GM19328 (cell line): ENCODE measurements at regions not wholly inside any gene's neighbourhood (a gene's known extent, or its start where the extent isn't known, plus 50 kb on each side); places are given as distances from the start of the nearest gene placed in this dataset.

ENCODE experiments used
- ATAC-seq: cut with Tn5 transposase; IDR thresholded peaks from one replicate; pipeline ENCODE4 v1.9.1; 2021; ENCODE audit warnings: mild to moderate bottlenecking, moderate library complexity; ENCODE audit not compliant: unreplicated experiment

DNA sequence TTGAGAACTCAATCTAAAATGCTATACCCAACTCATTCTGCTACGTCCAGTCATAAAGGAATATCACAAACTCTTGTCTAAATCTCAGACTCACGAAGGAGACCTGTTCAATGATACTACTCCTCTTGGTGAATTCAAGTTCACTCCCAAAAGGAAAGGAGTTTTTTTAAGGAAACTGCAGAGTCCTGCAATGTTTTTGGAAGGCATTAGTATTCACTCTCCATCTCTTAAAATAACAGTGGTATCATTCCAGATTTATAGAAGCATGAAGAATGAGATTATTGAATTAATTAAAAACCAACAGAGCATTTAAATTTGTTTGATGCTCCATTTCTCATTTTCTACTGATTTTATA, 73.4 kb downstream of the FOXD1 start:
- no peak for ATAC-seq

DNA sequence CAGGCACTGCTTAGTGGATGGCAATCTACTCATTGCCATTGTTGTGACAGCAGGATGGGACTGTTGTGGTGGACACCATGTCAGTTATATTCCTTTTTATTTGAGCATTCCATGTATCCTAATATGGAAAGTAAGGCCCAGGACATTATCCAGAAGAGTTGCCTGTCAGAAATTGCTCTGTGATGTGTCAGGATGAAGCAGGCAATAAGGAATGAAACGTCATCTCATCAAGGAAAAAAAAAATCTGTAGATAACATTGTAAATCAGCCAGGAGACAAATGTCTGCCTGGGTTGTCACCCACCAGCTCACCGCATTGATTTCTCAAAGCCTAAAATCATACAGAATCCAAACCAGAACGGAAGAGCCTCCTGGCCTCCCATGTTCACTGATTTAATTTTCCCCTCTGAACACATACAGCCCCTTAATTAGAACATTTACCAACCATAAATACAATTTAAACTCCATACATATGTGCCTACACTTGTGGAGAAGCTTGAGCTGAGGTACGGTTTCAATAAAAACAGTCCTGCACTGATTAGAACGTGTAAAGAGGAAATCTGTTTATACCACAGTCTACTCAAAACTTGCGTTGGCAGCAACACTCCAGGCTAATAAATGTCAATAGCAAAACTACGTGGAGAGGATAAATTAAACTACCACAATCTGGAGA, 73.9 kb downstream of the FOXD1 start:
- ATAC-seq: no peak

- no peak for ATAC-seq
These were observed 74.6 kb downstream of the FOXD1 start for GRCh38 chr5:73373814-73374510.

DNA sequence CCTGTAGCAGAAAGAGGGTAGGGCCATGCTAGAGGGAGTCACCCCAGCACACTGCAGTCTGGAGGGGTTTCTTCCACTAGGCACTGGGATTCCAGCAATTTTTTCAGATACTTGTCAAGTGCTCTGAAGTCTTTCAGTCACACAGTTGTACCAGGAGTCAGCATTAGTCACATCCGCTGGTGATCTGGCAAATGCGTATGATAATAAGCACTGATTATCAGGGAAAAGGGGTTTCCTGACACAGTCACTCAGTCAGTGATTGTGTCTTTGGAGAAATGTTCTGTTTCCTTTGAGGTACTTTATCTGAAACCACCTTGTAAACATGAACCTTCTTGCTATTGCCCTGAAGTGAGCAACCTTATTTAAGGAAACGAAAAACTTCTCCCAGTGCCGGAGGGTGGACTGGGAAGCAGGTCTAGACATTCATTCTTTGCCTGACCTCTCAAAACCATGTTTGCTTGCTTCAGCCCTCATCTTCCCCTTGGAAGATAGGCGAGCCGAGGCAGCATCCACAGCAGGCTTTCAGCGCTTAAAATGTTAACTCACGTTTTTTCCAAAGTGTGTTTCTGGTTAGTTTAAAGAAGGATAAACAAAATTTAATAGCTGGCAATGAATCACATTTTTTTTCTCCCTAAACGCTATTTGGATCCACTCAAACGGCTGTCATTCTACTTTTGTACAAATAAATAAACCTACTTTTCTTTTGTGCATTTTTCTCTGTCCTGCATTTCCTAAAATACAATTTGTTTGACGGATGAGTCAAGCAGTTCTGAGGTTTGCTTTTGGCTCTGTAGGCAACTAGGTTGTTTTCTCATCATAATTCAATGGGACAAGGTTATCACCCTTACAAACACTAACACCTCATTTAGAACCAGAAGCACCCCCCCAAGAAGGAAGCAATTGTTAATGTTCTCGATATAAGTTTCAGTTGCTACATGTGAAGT, 77.7 kb downstream of the FOXD1 start:
- no peak for ATAC-seq

GRCh38 chr5:73370095-73370494, 78.5 kb downstream of the FOXD1 start:
- no peak for ATAC-seq

DNA sequence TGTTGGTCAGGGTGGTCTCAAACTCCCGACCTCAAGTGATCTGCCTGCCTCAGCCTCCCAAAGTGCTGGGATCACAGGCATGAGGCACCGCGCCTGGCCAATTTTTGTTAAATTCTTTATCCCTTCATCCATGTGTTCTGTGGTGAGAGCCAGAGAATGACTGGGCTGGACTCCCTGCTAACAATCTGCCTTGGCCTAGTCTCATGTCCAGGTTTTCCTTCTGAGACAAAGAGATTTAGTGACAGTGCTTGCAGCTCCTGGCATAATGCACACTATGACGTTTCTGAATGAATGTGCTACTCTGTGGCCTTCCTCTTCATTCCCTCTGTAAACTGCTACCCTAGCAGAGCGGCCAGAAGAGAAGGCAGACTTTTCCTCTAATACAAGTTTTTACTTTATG, 79.3 kb downstream of the FOXD1 start:
- no peak for ATAC-seq

DNA sequence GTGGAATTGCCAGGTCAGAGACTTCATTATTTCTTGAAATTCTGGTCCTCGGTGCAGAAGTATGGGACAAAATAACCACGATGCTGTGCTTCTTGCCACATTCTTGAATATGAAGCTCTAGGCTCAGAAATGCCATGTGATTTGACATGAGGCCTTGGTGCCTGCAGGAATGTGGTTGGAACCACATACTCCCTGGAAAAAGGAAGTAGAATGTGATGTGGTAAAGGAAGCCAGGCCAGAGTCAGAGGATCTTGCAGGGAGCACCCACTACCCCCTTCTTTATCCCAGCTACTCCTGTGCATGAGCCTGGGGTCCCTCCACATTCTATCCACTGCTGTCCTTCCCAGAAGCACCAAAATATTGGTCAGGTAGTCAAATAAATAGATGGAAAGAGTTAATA, 80.9 kb downstream of the FOXD1 start:
- no peak for ATAC-seq

DNA sequence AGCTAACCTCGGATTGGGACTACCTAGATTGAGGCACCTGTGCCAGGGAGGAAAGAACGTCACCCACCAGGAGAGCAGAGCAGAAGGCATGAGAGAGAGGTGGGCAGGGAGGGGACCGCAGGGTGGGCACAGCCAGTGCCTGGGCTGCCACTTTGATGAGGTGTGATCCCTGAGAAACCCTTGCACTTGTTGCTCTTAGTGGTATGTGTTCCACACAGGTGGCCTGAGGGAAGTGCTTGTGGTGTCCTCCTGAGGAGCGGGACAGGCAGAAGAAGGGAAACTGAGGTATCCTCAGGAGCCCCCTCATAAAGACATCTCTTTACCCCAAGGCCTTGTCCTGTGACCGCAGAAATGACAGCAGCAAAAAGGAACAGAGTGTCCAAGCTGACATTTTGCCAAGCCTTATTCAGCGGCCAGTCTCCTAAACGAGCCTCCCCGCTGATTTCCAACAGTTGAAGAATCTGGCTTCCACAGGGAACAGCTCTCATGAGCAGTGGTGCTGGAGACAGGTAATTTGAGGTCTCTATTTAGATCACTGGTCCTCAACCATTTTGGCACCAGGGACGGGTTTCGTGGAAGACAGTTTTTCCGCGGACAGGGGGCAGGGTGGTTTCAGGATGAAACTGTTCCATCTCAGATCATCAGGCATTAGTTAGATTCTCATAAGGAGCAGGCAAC, 82.4 kb downstream of the FOXD1 start:
- ATAC-seq: no peak

DNA sequence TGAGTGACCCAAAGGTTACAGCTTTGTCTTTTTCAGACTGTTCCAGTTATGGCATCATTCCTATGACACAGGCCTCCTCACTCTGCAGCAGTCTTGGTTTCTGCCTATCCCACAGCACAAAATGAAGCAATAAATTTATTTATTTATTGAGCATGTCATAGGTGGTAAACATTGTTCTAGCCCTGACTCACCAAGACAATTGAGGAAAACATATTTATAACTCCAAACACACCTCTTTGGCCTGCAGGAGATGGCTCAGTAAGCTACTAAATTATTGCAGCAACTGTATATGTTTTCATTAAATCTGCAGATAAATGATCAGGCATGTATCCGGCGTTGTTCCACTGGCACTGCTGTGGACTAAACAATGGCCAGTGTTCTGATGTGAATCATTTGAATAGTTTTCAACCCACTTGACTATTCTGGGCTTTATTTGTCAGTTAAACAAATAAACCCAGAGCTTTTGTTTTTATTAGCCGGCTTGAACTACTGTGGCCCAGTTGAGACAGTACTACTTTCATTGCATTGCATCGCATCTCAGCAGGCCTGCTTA, 83.2 kb downstream of the FOXD1 start:
- no peak for ATAC-seq

DNA sequence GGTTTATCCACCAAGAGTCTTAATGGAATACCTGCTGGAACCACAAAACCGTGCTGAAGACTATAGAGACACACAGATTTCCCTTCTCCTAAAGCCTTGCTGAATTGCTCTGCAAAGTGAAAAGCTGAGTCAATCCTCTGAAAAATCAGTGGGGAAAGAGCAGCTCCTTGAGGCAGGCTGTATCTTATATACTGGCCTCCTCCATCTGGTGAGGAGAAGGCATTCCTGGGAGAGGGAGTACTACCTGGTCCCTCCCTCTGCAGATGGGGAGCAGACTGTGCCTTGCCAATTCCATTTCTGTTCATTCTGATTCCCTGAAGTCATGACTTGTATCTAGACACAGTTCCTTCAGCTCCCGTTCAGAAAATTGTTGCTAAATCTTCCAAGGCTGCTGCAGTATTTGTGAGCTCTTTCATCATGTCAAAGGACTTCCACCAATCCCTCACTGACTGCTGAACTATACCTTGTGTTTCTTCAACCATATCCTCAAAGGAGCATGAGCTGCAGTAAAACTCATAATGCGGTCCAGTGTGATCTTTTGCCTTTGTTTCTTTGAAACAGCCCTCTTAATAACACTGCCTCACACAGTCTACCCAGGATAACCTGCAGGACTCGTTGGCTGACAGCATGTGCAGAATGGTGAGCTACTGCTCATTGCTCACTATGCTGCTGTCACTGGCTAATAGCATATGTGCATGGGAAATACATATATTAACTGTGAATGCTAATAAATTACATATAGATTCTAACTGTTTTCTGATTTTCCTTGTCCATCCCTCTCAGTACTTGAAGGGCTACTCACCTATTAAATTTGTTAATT, 84.5 kb downstream of the FOXD1 start:
- no peak for ATAC-seq

GRCh38 chr5:73359395-73359794, 89.2 kb downstream of the FOXD1 start:
- ATAC-seq: no peak

- ATAC-seq: no peak
These were observed 90.2 kb downstream of the FOXD1 start for GRCh38 chr5:73358366-73358765.

DNA sequence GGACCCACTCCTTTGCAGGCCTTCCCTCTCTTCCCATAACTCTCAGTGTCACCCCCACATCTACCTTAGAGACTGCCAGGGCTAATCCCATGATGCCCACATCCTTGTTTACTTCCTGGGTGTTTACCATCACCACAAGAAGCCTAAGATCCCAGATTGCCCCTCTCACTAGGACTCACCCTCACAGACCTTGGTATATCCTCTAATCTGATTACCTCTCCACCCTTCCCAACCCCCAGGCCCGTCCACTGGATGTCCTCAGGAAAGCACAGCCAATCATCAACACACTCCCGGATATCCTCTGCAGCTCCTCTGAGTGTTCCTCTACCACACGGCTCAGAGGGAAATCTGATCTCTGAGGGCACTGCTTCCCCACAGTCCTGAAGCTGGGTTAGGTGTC, 91.0 kb downstream of the FOXD1 start:
- no peak for ATAC-seq

DNA sequence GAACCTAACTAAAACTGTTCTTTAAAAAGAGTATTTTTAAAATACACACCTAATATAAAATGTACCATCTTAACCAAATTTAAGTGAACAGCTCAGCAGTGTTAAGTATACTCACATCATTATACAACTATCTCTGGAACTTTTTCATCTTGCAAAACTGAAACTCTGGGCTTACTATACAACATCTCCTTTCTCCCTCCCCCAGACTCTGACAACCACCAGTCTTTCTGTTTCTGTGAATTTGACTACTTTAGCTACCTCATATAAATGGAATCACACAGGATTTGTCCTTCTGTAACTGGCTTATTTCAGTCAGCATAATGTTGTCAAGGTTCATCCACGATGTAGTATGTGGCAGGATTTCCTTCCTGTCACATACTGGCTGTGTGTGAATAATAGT, 93.5 kb downstream of the FOXD1 start:
- ATAC-seq: no peak

DNA sequence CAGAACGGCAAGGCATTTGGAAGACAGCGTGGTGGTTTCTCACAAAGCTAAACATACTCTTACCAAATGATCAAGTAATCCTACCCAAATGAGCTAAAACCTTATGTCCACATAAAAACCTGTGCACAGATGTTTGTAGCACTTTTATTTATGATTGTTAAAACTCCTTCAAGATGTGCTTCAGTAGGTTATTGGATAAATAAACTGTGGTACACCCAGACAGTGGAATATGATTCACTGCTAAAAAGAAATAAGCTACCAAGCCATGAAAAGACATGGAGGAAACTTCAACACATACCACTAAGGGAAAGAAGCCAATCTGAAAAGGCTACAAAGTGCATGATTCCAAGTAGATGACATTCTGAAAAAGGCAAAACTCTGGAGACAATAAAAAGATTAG, 94.2 kb downstream of the FOXD1 start:
- ATAC-seq: no peak

- ATAC-seq: no peak
These were observed 95.8 kb downstream of the FOXD1 start for GRCh38 chr5:73352649-73353230.

- no peak for ATAC-seq
These were observed 96.3 kb downstream of the FOXD1 start for GRCh38 chr5:73352243-73352642.

DNA sequence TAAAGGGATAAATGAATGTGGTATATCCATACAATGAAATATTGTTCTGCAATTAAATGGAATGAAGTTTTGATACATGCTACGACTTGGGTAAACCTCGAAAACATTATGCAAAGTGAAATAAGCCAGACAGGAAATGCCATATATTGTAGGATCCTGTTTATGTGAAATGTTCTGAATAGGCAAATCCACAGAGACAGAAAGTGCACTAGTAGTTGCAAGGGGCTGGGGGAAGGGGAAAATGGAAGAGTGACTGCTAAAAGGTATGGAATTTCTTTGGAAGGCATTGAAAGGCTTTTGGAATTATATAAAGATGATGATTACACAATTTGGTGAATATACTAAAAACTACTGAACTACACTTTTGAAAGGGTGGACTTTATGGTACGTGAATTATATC, 97.0 kb downstream of the FOXD1 start:
- no peak for ATAC-seq

- ATAC-seq: no peak
These were observed 101.6 kb downstream of the FOXD1 start for GRCh38 chr5:73346878-73347408.
